ENCODE measurements at regions not wholly inside any gene's neighbourhood (a gene's known extent, or its start where the extent isn't known, plus 50 kb on each side); places are given as distances from the start of the nearest gene placed in this dataset.
"Not testable (repeated sequence)": the region's sequence is repeated elsewhere in the genome, so short reads cannot be mapped to it uniquely, and the experiment has no call there.

GRCh38 chr7:29627631-29628030, 64.0 kb downstream of the PRR15 start:
- H3K4me2 ChIP-seq (ENCODE audit: extremely low read depth, insufficient read depth, low read length) = no peak overlapping the region
- H3K27me3 ChIP-seq (ENCODE audit: control insufficient read depth, insufficient read depth, low read length) = no peaks in the 10 kb centered on the region
- no peak for DNase-seq (ENCODE audit: low read depth in 2 of 2)
- H3K4me3 ChIP-seq (replicated peaks in 1 of 4; ENCODE audit: control extremely low read depth in 1 of 4, insufficient read depth in 1 of 4, low read depth in 3 of 4, low read length in 4 of 4) = no peak overlapping the region
- TF ChIP-seq CTCF (conservative IDR thresholded peaks at IDR 0.05 in 1 of 2, IDR thresholded peaks at IDR 0.05 in 1 of 2; ENCODE audit: low read depth in 1 of 2, low read length in 2 of 2) = no peak
- TF ChIP-seq EZH2 (IDR thresholded peaks at IDR 0.05; ENCODE audit: low read length, missing control alignments) = no peak
- no peaks in the 10 kb centered on the region for H3K79me2 ChIP-seq (ENCODE audit: control insufficient read depth, insufficient read depth, low read length)
- no peak overlapping the region for H3K27ac ChIP-seq (ENCODE audit: insufficient read depth, low read length)
- H2AFZ ChIP-seq (ENCODE audit: low read length) = no peak overlapping the region
- no peak overlapping the region for H3K9ac ChIP-seq (ENCODE audit: insufficient read depth, low read length)
- no peaks in the 10 kb centered on the region for H4K20me1 ChIP-seq (ENCODE audit: control insufficient read depth, extremely low read depth, insufficient read depth, low read length)
- H3K4me1 ChIP-seq (ENCODE audit: control insufficient read depth, extremely low read depth, insufficient read depth, low read length) = no peaks in the 10 kb centered on the region
- no peaks in the 10 kb centered on the region for H3K36me3 ChIP-seq (ENCODE audit: control insufficient read depth, insufficient read depth, low read length)
- H3K9me3 ChIP-seq (ENCODE audit: control insufficient read depth, insufficient read depth, low read depth, low read length) = no peaks in the 10 kb centered on the region

- H3K4me2 ChIP-seq (ENCODE audit: extremely low read depth, insufficient read depth, low read length) = no peak overlapping the region
These were observed 65.9 kb downstream of the PRR15 start for GRCh38 chr7:29629507-29629906.

GRCh38 chr7:29635067-29636008, 71.7 kb downstream of the PRR15 start:
- not testable (repeated sequence) for H3K9me3 ChIP-seq (ENCODE audit: control insufficient read depth, insufficient read depth, low read depth, low read length); H4K20me1 ChIP-seq (ENCODE audit: control insufficient read depth, extremely low read depth, insufficient read depth, low read length); H3K27me3 ChIP-seq (ENCODE audit: control insufficient read depth, insufficient read depth, low read length); H3K79me2 ChIP-seq (ENCODE audit: control insufficient read depth, insufficient read depth, low read length); H3K9ac ChIP-seq (ENCODE audit: insufficient read depth, low read length); H3K36me3 ChIP-seq (ENCODE audit: control insufficient read depth, insufficient read depth, low read length); H3K4me2 ChIP-seq (ENCODE audit: extremely low read depth, insufficient read depth, low read length); H3K4me3 ChIP-seq (replicated peaks in 1 of 4; ENCODE audit: control extremely low read depth in 1 of 4, insufficient read depth in 1 of 4, low read depth in 3 of 4, low read length in 4 of 4); H3K27ac ChIP-seq (ENCODE audit: insufficient read depth, low read length); H3K4me1 ChIP-seq (ENCODE audit: control insufficient read depth, extremely low read depth, insufficient read depth, low read length); H2AFZ ChIP-seq (ENCODE audit: low read length)
- peak; percentile 54 to 68 for TF ChIP-seq CTCF (conservative IDR thresholded peaks at IDR 0.05 in 1 of 2, IDR thresholded peaks at IDR 0.05 in 1 of 2; ENCODE audit: low read depth in 1 of 2, low read length in 2 of 2)
- DNase-seq (ENCODE audit: low read depth in 2 of 2) = peak; percentile 39 to 62

More at GRCh38 chr7:29629507-29629906, 65.9 kb downstream of the PRR15 start:
- Histone ChIP-seq H2AFZ (ENCODE audit: low read length) (no peak overlapping the region), H3K9me3 (ENCODE audit: control insufficient read depth, insufficient read depth, low read depth, low read length) (no peaks in the 10 kb centered on the region), H3K4me1 (ENCODE audit: control insufficient read depth, extremely low read depth, insufficient read depth, low read length) (no peaks in the 10 kb centered on the region), H4K20me1 (ENCODE audit: control insufficient read depth, extremely low read depth, insufficient read depth, low read length) (no peaks in the 10 kb centered on the region), H3K79me2 (ENCODE audit: control insufficient read depth, insufficient read depth, low read length) (no peaks in the 10 kb centered on the region), H3K27me3 (ENCODE audit: control insufficient read depth, insufficient read depth, low read length) (no peaks in the 10 kb centered on the region), H3K4me3 (replicated peaks in 1 of 4; ENCODE audit: control extremely low read depth in 1 of 4, insufficient read depth in 1 of 4, low read depth in 3 of 4, low read length in 4 of 4) (no peak overlapping the region), H3K9ac (ENCODE audit: insufficient read depth, low read length) (no peak overlapping the region), H3K27ac (ENCODE audit: insufficient read depth, low read length) (no peak overlapping the region), H3K36me3 (ENCODE audit: control insufficient read depth, insufficient read depth, low read length) (no peaks in the 10 kb centered on the region)
- DNase-seq (ENCODE audit: low read depth in 2 of 2) = no peak
- TF ChIP-seq EZH2 (IDR thresholded peaks at IDR 0.05; ENCODE audit: low read length, missing control alignments) (no peak), CTCF (conservative IDR thresholded peaks at IDR 0.05 in 1 of 2, IDR thresholded peaks at IDR 0.05 in 1 of 2; ENCODE audit: low read depth in 1 of 2, low read length in 2 of 2) (no peak)
